K562 (cell line): ENCODE measurements at regions not wholly inside any gene's neighbourhood (a gene's known extent, or its start where the extent isn't known, plus 50 kb on each side); places are given as distances from the start of the nearest gene placed in this dataset.

ENCODE experiments used
- ATAC-seq: fragments of 200-7000 bp; cut with Tn5 transposase; 3 replicates; pipeline ENCODE4 v1.9.1; 2020; ENCODE audit warnings: moderate library complexity
- BruUV-seq: library from RNA; stranded (reverse); fragments of 400-500 nt; replicated peaks from 2 replicates; lab custom pipeline; 2021; lab: Mats Ljungman, UMichigan
- CTCF ChIA-PET: fragments of 300-600 bp; formaldehyde crosslinking; extraction: SDS; loops from one replicate; lab custom pipeline; 2021; ENCODE audit warnings: low intra/inter-chr PET ratio; lab: Yijun Ruan, JAX
- POLR2A ChIA-PET: fragments of 300-600, 350-650 bp; sonication (Branson Sonifier 250); formaldehyde crosslinking; extraction: SDS; loops from one replicate; lab custom pipeline; 2021; ENCODE audit warnings: antibody characterized with exemption, inconsistent platforms; lab: Yijun Ruan, JAX
- DNase-seq, 4 experiments: peaks; one replicate each; pipeline versions ENCODE4 v3.0.0 to v3.0.0-alpha.2; 2011 to 2018; ENCODE audit warnings: low spot score in 3 of 4, mixed read lengths in 3 of 4; ENCODE audit errors: extremely low read depth in 1 of 4
- FAIRE-seq: peaks from 2 replicates; lab custom pipeline; 2011; peaks lifted over from hg19 to GRCh38; lab: Jason Lieb, UNC
- H2AFZ ChIP-seq: 2 replicates; pipeline ENCODE4 v1.6.0; 2011; ENCODE audit warnings: low read depth, low read length, control low read depth, inconsistent platforms
- H3K27ac ChIP-seq: fragments of 200-600 bp; 3 replicates; pipeline ENCODE4 v1.8.0; 2011; ENCODE audit warnings: low read depth, mild to moderate bottlenecking, control low read depth, inconsistent platforms, low read length, moderate library complexity, mixed read lengths; ENCODE audit errors: extremely low read depth
- H3K27me3 ChIP-seq, 2 experiments: fragments of 300-600 bp in 1 of 2; 2 replicates in 1 of 2; 3 replicates in 1 of 2; pipeline versions ENCODE4 v1.6.0 to v1.8.0; 2011; ENCODE audit warnings: inconsistent platforms in 2 of 2, low read length in 2 of 2, mild to moderate bottlenecking in 1 of 2, mixed read lengths in 1 of 2, moderate library complexity in 1 of 2; ENCODE audit not compliant: control insufficient read depth in 2 of 2, insufficient read depth in 2 of 2
- H3K36me3 ChIP-seq: fragments of 300-600 bp; 3 replicates; pipeline ENCODE4 v1.8.0; 2011; ENCODE audit warnings: mild to moderate bottlenecking, low read length, inconsistent platforms; ENCODE audit not compliant: control insufficient read depth, insufficient read depth
- H3K4me1 ChIP-seq, 2 experiments: fragments of 200-600 bp in 1 of 2; replicated peaks in 1 of 2; 2 replicates in 1 of 2; 3 replicates in 1 of 2; pipeline versions ENCODE4 v1.5.1 to v1.8.0; 2011; ENCODE audit warnings: inconsistent platforms in 2 of 2, low read length in 2 of 2, mild to moderate bottlenecking in 1 of 2, mixed read lengths in 1 of 2, moderate library complexity in 1 of 2; ENCODE audit not compliant: control insufficient read depth in 2 of 2, insufficient read depth in 2 of 2
- H3K4me2 ChIP-seq: 2 replicates; pipeline ENCODE4 v1.6.1; 2011; ENCODE audit warnings: low read length, control low read depth, inconsistent platforms, mixed read lengths; ENCODE audit not compliant: insufficient read depth
- H3K4me3 ChIP-seq: fragments of 200-600 bp; sonication (generic), shearing (Covaris generic); 2 replicates; pipeline ENCODE4 v1.5.1; 2016; ENCODE audit warnings: control low read depth, inconsistent platforms
- H3K79me2 ChIP-seq: fragments of 200-600 bp; 3 replicates; pipeline ENCODE4 v1.8.0; 2011; ENCODE audit warnings: low read length, inconsistent platforms; ENCODE audit not compliant: control insufficient read depth, insufficient read depth
- H3K9ac ChIP-seq, 2 experiments: 2 replicates each; pipeline versions ENCODE4 v1.6.0 to v1.6.1; 2011; ENCODE audit warnings: low read depth in 2 of 2, low read length in 2 of 2, control low read depth in 1 of 2, inconsistent platforms in 1 of 2, mild to moderate bottlenecking in 1 of 2, mixed read lengths in 1 of 2; ENCODE audit not compliant: insufficient read depth in 1 of 2
- H3K9me1 ChIP-seq: one replicate; pipeline ENCODE4 v1.6.0; 2011; ENCODE audit warnings: inconsistent platforms, mild to moderate bottlenecking, low read length, moderate library complexity; ENCODE audit not compliant: control insufficient read depth, insufficient read depth
- H3K9me3 ChIP-seq: replicated peaks from 2 replicates; pipeline ENCODE4 v1.5.1; 2011; ENCODE audit warnings: low read depth, low read length, inconsistent platforms; ENCODE audit not compliant: control insufficient read depth, insufficient read depth
- H4K20me1 ChIP-seq: replicated peaks from 2 replicates; pipeline ENCODE4 v1.6.1; 2011; ENCODE audit warnings: low read length, inconsistent platforms, mixed read lengths; ENCODE audit not compliant: control insufficient read depth, insufficient read depth
- NBN ChIP-seq: fragments of 450-650 bp; IDR thresholded peaks from 2 replicates; pipeline ENCODE4 v1.6.1; 2016; ENCODE audit warnings: low read depth, mild to moderate bottlenecking
- NR1H2 ChIP-seq: sonication (generic); formaldehyde crosslinking; IDR thresholded peaks from 2 replicates; pipeline ENCODE4 v1.4.0; 2020; ENCODE audit warnings: mild to moderate bottlenecking, missing genetic modification reagents
- RNF219 ChIP-seq: fragments of 250-450 bp; sonication (Bioruptor Pico); IDR thresholded peaks from 2 replicates; pipeline ENCODE4 v1.5.0; 2022; ENCODE audit warnings: mild to moderate bottlenecking
- SRF ChIP-seq, 2 experiments: fragments of 250-450, 450-650 bp in 1 of 2; sonication (Bioruptor Pico) in 1 of 2; sonication (generic) in 1 of 2; formaldehyde crosslinking; IDR thresholded peaks; 2 replicates each; pipeline versions ENCODE4 v1.5.0 to v1.5.1; 2020 to 2022; ENCODE audit warnings: mild to moderate bottlenecking in 1 of 2, missing genetic modification reagents in 1 of 2
- WGBS: fragments of 100-300 bp; shearing (Covaris generic); methylation state at CpG from one replicate; pipeline ENCODE4 v1.1.6; 2016; ENCODE audit warnings: low coverage, mixed read lengths; ENCODE audit not compliant: insufficient coverage; ENCODE audit errors: missing lambda C conversion rate; 5-methylcytosine and 5-hydroxymethylcytosine counted together
- in situ Hi-C: fragments of 300-500 bp; cut with MboI; formaldehyde crosslinking; loops from 4 replicates; pipeline ENCODE4 v1.15.0; 2018; ENCODE audit warnings: inconsistent platforms, mixed read lengths
- intact Hi-C: fragments of 100-400 bp; cut with micrococcal nuclease; formaldehyde crosslinking; loops from 2 replicates; pipeline ENCODE4 v1.14.2; 2022

- TF ChIP-seq RNF219 (CRISPR knock-in tag) (no peak), SRF (CRISPR knock-in tag; IDR thresholded peaks at IDR 0.05) (no peak), NBN (no peak)
Measured at GRCh38 chr20:11234608-11235007, 560.8 kb upstream of the JAG1 start (continued).

GRCh38 chr20:11235058-11235457, 561.3 kb upstream of the JAG1 start:
- no peak for ATAC-seq
- no peaks in the 10 kb centered on the region for H4K20me1 ChIP-seq
- H2AFZ ChIP-seq = no peak overlapping the region
- intact Hi-C loops (no loop called here), in situ Hi-C loops (no loop called here)
- H3K27ac ChIP-seq = no peak overlapping the region
- 6% methylated on average over 3 of the region's 3 CpGs for WGBS
- BruUV-seq = no TSS peak
- CTCF ChIA-PET = no interaction called here
- no peaks in the 10 kb centered on the region for H3K79me2 ChIP-seq
- H3K36me3 ChIP-seq = no peaks in the 10 kb centered on the region
- POLR2A ChIA-PET = no interaction called here
- H3K9me3 ChIP-seq = no peaks in the 10 kb centered on the region
- no peaks in the 10 kb centered on the region for H3K4me1 ChIP-seq
- no peak for DNase-seq
- no peaks in the 10 kb centered on the region for H3K9me1 ChIP-seq
- no peak overlapping the region for H3K4me3 ChIP-seq
- no peak overlapping the region for H3K4me2 ChIP-seq
- no peak for TF ChIP-seq NR1H2 (CRISPR knock-in tag)
- FAIRE-seq = no peak
- no peaks in the 10 kb centered on the region for H3K27me3 ChIP-seq
- H3K9ac ChIP-seq = no peak overlapping the region
